ENCODE measurements at regions not wholly inside any gene's neighbourhood (a gene's known extent, or its start where the extent isn't known, plus 50 kb on each side); places are given as distances from the start of the nearest gene placed in this dataset.

DNA sequence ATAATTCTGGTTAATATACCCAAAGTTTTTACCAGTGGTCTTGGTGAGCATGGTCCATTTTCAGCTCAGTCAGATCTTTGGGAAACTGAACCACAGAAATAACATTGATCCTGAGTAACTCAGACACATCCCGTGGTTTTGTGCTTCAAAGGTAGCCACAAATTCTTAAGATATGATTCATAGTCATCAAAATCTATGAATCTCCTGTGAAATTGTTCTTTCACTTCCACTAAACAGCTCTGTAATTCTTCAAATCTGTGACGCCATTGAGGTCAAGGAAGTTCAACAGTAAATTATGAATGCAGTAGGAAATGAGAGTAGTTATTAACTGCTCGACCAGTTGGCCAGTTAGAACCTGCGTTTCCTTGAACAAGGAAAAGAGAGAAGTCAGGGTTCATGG, 147.3 kb downstream of the IRS1 start:
- DNase-seq = no peak

DNA sequence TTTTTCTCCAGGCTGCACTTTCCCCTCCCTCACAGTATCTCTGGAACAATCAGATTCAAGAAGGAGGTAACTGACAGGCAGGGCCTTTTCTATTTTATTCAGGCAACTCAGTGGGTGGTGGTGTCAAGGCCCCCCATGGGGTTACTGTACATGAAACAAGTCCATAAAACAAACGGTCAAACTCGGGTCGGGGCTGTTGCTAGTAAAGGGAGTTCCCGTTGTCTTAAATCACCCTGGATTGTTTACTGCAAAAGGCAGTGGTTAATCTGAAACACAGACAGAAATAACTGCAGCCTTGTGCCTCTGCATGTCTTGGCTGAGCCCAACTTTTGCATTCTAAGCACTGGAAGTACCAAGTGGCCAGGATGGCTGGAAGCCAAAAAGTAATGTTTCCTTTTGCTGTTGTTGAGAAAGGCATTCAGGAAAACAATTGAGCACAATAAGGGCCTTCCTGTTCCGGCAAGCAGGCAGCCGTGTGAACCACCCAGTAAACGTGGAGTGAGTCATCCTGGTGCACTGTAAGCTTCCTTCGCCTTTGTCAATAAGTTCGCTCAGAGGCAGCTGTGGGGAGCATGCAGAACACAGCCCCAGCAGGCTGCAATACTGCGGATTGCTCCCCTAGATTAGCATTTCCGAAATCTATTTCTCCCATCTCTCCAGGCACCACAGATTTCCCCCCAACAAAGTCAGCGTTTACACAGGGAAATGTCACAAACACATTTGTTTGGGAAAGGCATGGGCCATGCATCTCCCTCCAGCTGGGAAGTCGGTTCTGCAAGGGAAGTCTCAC, 149.6 kb downstream of the IRS1 start:
- peak; percentile 39 for DNase-seq

DNA sequence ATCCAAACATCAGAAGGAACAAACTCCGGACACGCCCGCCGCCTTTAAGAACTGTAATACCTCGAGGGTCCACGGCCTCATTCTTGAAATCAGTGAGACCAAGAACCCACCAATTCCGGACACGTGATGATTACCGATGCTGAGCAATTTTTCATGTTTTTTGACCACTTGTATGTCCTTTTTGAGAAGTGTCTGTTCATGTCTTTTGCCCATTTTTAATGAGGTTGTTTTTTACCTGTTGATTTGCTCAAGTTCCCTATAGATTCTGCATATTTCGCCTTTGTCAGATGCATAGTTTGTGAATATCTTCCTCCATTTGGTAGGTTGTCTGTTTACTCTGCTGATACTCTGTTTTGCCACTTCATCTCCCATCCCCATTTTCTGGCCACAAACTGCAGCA, 150.4 kb downstream of the IRS1 start:
- DNase-seq = no peak

DNA sequence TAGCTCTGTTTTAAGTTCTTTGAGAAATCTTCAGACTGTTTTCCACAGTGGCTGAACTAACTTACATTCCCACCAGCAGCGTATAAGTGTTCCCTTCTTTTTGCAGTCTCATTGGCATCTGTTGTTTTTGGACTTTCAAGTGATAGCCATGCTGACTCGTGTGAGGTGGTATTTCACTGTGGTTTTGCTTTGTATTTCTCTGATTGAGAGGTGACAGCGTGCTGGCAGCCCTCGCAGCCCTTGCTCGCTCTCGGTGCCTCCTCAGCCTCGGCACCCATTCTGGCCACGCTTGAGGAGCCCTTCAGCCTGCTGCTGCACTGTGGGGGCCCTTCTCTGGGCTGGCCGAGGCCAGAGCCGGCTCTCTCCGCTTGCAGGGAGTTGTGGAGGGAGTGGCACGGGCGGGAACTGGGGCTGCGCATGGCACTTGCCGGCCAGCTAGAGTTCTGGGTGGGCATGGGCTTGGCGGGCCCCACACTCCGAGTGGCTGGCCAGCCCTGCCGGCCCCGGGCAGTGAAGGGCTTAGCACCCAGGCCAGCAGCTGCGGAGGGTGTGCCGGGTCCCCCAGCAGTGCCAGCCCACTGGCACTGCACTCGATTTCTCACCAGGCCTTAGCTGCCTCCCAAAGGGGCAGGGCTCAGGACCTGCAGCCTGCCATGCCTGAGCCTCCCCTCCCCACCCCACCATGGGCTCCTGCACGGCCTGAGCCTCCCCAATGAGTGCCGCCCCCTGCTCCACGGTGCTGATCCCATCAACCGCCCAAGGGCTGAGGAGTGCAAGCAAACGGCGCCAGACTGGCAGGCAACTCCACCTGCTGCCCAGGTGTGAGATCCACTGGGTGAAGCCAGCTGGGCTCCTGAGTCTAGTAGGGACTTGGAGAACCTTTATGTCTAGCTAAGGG, 151.8 kb downstream of the IRS1 start:
- DNase-seq = no peak

DNA sequence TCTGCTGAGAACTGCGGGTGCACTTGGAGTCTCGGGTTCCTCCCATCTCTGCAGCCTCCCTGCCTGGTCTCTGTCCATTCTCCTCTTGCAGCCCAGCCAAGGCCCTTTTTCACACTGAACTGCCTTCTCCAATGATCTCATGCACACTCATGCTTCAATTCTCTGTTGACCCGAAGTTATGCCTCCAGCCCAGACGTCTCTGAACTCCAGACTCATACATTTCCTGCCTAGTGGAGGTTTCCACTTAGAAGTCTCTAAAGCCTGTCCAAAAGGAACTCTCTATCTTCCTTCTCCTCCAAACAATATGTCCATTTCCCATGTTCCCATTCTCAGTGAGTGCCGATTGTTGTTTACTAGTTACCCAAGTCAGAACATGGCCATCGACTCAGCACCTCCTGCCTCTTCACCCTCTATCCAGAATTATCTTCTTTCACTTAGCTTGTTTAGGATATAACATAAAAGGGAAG, 155.2 kb downstream of the IRS1 start:
- DNase-seq = no peak

DNA sequence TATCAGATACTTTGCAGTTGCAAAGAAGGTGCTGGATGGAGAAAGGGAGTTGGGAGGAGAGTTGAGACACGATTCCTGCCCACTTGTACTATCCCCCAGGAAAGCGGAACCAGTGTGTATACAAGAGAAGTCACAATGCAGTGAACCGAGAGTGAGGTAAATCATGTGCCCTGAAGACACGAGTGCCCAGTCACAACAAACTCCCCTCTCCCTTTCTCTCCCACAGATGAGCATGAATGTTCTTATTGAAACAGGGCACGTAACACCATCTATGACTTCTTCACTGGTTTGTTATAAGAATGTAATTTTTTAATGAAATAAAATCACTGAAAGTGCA, 155.7 kb downstream of the IRS1 start:
- no peak for DNase-seq

DNA sequence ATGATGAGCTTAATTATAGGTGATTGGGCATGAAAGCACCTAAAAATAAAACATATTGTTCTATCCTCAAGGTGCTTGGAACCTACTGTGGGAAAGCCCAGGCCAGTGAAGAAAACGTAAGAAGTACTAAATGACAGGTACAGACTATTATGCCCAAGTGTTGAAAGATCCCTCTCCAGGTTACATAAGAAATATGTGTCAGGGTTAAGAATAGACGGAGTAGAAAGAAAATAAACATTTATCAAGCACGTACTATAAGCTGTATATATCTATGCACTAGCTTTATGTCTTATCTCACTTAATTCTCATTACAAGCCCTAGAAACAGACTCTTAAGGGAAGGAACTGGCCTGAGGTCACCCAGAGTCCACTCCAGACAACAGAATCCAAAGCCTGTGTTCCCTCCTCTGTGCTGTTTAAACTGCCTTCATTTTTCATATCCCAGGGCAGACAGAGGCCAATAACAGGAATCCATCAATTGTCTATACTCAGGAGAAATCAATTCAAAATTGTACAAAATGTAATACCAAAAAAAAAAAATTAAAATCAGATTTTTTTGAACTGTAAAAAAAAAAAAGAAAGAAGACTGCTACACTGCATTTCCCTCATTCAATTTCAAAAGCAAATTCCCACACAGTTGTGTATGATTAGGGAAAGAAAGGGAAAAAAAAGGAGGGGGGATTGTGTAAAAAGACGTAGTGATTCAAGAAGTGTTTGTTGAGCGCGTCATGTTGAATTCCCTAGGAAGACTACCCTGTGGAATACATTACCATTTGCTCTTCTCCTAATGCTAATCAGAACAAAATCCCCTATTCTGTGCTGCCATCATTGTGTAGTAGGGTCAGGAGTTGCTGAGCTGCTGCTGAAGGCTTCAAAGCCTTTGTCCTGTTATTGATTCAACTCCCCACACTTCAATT, 156.3 kb downstream of the IRS1 start:
- no peak for DNase-seq

DNA sequence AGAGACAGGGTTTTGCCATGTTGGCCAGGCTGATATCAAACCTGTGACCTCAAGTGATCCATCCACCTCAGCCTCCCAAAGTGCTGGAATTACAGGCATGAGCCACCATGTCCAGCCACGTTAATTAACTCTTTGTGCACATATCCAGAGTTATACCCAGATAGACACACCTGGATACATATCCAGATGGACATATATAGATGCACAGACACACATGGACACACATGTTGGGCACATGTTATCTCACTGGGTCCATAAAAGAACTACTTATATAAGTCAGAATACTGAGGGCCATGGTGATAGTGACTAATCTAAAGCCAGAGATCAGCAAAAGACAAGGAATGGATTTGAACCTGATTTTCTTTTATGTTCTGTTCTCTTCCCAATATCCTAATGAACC, 158.6 kb downstream of the IRS1 start:
- DNase-seq = no peak

DNA sequence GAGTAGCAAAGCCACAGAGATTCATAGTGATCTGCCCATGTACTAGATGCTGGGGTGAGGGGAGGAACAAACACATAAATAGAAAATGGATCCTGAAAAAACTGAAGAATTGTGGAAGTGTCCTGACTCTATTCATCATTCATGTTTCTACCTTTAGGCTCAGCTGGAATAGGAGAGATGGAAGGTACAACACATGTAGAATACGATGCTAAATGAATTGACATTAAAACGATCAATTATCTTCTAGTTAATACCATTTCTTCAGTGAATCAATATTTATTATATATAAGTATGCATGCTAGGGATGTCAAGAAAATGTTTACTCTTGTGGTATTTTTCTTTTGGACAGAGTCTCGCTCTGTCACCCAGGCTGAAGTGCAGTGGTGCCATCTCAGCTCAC, 159.1 kb downstream of the IRS1 start:
- no peak for DNase-seq

DNA sequence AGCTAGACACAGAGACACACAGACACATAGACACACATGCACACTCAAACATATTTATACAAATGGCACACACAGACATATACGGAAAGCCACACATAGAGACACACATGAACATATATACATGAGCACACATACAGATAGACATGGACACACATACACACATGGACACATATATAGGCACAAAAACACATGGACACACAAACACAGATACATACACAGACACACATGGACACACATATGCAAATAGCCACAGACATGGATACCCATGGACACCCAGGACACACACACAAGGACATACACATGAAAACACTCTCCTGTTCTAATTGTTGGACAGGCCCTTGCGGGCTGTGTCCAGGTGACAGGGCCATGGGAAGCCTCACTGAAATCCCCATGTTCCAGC, 160.1 kb downstream of the IRS1 start:
- DNase-seq = no peak

DNA sequence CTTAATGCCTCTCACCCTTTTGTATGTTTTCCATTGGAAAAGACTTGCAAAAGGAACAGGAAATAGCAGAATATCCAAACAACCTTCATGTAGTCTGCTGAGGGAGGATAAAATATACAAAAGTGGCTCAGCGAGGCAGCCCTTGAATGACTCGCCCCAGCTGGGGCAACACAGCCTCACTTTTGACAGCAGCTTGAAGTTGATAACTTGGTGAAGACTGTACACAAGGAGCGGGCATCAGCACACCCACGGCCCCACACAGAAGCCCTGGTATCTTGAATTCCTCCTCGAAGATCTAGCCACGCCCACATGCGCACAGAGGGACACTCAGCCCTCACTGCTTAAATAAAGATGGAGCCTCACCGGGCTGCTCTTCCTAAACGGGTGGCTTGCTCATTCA, 161.0 kb downstream of the IRS1 start:
- DNase-seq = no peak

DNA sequence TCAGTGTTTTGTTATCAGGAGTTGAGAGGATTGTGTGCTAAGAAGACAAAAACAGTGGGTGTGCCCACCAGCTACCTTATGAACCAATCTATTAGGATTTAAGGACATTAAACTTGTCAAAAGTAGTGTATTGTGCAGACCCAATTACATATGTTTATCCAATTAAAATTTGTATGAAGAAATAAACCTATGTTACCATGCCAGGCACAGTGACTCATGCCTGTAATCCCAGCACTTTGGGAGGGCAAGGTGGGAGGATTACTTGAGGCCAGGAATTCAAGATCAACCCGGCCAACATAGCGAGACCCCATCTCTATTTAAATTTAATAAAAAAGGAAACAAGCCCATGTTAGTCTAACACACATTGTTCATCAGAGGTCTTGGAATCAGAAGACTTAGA, 162.2 kb downstream of the IRS1 start:
- no peak for DNase-seq

DNA sequence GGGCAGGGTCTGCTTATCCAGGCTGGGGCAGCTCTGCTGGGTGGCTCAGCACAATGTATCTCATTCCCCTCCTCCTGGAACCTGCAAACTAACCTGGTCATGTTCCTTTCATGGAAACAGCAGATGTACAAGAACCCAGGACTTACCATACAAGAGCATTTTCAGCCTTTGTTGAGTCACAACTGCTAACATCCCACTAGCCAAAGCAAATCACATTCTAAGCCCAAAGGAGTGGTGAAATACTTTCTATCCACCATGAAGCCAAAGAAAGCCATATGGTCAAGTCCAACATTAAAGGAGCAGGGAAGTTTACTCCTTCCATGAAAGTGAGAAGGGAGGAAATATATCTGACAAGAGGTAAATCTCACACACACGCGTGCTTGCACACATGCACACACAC, 163.0 kb downstream of the IRS1 start:
- no peak for DNase-seq

DNA sequence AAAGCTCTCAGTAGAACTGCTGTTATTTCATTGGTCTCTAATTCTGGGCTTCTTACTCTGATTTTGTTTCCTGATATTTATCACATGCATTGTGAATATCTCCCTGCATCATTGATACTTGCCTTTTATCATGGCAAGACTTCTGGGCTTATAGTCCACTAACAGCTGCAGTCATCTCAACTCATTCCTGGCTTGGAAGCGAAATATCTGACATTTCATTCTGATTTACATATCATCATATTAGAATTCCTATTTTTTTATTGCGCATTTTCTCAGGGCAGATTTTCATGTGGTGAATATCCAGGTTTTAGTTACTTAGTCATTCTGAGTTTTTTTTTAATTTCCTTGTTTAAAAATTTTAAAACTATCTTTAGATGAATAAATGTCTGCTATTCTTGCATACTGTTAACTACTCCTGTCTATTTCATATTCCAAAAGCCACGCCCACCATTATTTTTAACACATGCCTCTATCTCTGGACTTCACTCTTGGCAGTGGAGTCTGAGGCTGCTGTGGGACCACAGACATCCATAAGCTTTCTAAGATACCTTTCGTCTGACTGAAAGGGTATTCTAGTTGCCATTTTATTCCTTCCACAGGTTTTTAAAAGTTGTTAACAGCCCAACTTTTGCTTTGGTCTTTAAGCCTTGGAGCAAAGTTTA, 164.5 kb downstream of the IRS1 start:
- no peak for DNase-seq

DNA sequence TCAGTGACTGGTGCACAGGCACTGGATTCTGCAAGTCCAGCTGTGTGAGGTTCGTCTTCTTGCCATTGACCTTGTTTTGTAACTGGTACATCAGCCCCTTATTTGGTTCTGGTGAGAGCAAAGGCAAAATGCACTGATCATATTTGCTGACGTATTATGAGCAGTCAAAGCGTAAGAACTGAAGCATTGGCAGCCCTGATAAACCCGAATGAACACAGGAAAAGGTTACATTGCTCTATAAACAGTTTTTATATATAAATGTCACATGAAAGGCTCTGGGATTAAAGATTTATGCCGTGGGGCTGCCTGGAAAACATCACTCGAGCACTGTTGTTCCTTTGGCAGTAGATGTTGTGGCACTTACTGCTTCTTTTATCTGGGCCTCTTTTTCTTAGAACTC, 167.9 kb downstream of the IRS1 start:
- no peak for DNase-seq

DNA sequence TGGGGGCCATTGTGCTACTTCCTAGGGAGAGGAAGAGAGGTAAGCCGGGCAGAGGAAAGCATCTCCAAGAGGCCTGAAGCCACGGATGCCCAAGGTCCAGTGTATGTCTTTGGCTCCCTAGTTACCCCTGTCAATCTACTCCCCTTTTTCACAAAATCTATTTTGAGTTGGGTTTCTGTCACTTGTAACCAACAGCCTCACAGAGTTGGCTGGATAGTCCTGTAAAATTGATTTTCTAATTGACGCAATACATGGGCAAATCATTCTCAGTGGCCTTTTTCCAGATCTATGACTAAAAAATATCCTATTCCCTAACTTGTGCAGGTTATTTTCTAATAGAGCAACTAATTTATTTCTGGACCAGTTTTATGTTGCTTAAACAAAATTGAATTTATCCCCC, 168.4 kb downstream of the IRS1 start:
- DNase-seq = no peak

DNA sequence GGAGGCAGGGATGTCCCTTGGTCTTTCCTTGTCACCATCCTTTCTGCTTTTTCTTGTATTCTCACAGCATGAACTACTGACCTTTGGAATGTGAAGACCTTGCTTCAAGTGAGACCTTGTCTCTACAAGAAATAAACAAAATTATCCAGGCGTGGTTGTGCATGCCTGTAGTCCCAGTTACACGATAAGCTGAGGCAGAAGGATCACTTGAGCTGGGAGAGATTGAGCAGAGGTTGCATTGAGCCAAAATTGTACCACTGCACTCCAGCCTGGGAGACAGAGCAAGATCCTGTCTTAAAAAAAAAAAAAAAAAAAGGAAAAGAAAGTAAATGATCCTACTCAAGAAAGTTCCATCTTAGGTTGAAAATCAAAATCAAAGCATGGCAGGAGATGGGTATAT, 173.7 kb downstream of the IRS1 start:
- DNase-seq = no peak

DNA sequence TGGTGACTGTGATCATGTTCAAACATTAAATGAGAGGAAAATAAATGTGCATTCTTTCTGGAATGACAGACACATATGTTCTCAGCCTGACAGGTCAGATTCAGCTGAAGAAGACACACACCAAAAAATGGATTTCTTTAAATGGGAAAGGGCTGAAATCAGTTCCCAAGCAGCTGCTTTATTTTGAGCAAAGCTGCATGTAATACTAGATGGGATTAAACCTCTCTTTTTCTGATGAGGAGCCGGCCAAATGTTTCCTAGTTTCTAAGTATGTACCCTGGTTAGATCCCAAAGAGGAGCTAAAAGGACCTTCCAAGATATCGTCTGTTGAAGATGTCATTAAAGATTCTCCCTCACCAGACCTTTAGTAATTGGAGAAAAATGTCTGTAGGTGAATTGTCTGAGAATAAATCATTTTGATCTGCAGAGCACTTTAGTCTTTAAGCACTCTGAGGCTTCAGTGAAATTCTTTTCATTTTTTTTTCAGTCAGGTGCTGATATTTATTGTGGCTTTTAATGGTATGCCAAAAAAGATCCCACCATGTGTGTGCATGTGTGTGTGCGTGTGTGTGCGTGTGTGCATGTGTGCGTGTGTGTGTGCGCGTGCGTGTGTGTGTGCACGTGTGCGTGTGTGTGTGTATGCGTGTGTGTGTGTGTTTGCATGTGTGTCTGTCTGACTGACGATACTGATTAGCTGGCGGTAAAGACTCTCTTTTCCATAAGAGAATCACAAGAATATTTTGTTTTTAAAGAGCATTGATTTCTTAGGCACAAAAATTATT, 175.8 kb downstream of the IRS1 start:
- no peak for DNase-seq

DNA sequence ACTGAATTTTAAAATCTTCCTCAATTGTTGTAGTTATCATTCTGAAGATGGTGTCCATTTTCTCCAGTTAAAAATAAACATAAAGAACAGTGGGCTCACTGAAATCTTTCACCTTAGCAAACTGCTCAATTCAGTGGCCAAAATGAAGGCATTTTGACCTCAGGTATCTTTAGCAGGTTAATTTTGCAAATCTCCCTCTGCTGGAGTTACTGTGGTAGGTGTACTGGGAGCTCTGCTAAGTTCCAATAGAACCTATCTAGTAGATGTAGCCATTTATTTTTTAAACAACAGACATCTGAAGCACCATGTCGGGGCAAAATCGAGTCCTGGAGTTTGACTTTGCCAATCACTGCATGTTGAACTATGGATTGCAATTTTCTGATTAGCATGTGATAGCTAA, 177.1 kb downstream of the IRS1 start:
- no peak for DNase-seq

DNA sequence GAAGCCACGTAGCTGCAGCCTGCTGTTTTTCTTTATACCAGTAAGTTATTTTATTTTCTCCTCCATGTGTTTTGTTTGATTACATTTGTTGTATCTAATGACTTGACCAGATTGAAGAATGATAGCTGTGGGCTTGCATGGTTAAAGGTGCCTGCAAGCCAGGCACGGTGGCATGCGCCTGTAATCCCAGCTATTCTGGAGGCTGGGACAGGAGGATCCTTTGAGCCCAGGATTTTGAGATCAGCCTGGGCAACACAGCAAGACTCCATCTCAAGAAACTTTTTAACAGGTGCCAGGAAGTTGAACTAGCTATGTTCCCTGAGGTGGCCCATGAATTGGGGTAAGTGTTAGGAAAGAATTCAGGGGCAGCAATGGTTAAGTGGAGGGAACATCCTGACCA, 179.4 kb downstream of the IRS1 start:
- DNase-seq = no peak

DNA sequence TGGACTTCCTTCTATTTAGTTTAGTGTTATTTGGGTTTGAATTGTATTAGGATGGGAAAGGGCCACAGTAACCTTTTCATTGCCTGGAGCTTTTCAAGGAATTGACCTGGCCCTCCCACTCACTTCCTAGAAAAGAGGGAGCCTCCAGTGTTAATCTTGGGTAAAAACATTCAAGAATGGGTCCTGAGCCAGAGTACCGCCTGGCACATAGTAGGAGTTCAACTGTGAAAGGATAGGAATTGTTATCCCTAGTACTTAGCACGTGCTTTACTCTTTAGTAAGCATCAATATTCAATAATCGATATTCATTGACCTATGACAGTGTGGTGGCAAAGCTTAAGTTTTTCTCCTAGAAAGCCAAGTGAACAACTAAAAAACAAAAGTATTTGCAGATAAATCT, 179.9 kb downstream of the IRS1 start:
- no peak for DNase-seq
